ENCODE measurements at regions not wholly inside any gene's neighbourhood (a gene's known extent, or its start where the extent isn't known, plus 50 kb on each side); places are given as distances from the start of the nearest gene placed in this dataset.

- DNase-seq: no peak
These were observed 75.5 kb upstream of the BOD1 start for GRCh38 chr5:173691931-173692330.

- DNase-seq: no peak
These were observed 77.2 kb upstream of the BOD1 start for GRCh38 chr5:173693670-173694069.

- DNase-seq: no peak
These were observed 79.8 kb upstream of the BOD1 start for GRCh38 chr5:173696216-173696615.

GRCh38 chr5:173697931-173698579 lies 81.6 kb upstream of the BOD1 start:
- no peak for DNase-seq

GRCh38 chr5:173699966-173700365 lies 83.5 kb upstream of the BOD1 start:
- DNase-seq: no peak

DNA sequence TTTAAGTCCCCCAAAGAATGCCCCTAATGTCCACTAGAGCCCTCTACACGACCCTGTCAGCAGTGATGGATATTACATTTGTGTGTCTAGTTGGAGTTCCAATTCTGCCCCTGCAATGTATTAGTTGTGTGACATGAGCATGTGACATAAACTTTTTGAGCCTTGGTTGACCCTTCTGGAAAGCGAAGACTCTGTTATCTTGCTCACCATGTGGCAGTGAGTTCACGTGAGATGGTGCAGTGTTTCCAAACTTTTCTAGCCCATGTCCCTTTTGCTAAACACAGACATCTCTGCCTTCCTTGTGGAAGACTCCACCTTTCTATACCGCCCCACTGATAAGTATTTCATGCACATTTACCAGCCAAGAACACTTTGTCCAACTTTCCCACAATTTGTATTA lies 87.0 kb upstream of the BOD1 start:
- no peak for DNase-seq

GRCh38 chr5:173704615-173705511 lies 88.4 kb upstream of the BOD1 start:
- no peak for DNase-seq

GRCh38 chr5:173705512-173706044 lies 89.1 kb upstream of the BOD1 start:
- no peak for DNase-seq

DNA sequence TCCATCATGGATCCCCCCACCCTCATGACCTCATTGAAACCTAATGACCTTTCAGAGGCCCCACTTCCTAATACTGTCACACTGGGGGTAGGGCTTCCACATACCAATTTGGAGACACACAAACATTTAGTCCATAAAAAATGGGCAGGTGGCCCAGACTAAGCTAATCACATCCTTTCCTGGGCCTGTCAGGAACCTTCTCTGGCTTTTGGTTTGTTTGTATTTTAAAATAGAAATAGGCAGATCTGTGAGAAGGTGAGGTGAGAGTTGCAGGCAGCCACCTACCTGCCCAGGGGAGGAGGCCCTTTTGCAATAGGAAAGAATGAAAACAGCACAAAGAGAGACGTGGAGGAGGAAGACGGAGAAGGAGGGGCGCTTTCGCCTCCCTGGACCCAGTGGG lies 90.2 kb upstream of the BOD1 start:
- DNase-seq: no peak

- DNase-seq: no peak
These were observed 90.9 kb upstream of the BOD1 start for GRCh38 chr5:173707392-173707791.

GRCh38 chr5:173709145-173709544 lies 92.7 kb upstream of the BOD1 start:
- DNase-seq: no peak

DNA sequence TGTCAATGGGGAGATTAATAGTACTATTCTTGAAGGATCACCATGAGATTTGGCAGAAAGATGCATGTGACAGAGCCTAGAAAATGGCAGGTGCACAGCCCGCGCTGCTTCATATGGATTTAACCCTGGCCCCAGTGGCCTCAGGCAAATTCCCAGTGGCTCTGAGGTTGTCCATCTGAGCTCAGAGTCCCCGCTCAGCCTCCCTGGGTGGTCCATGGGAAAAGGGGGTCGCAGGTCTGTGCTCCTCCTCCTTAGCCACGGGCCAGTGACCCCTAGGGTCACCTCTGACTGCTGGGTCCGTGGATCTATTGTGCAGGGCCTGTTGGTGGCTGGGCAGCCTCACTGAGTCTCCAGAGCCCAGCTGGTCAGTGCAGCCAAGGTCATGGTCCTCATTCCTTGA lies 93.3 kb upstream of the BOD1 start:
- no peak for DNase-seq

GRCh38 chr5:173710528-173710927 lies 94.1 kb upstream of the BOD1 start:
- no peak for DNase-seq

- DNase-seq: no peak
These were observed 95.0 kb upstream of the BOD1 start for GRCh38 chr5:173711466-173711865.

DNA sequence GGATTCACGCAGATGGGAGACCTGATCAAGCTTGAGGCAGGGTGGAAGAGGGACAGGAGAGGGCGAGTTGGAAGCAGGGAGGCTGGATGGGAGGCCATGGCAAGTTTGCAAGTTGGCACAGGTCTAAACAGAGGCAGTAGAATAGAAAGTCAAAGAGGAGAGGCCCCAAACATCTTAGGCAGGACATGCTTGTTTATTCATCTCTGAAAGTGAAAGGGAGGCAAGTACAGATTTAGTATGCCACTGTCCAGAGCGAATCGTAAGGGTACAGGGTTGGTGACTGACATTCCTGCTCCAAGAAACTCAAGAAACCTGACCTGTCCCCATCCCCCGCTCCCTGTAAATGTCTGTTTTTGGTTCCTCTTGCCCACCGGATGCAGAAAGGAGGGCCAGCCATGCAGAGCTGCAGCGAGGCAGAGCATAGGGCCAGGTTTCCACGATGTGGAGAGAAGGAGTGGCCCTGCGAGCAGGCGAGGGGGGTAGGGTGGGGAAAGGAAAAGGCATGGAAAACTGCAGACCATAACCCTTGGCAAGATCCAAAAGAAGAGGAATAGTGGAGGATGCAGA lies 96.2 kb upstream of the BOD1 start:
- DNase-seq: no peak

DNA sequence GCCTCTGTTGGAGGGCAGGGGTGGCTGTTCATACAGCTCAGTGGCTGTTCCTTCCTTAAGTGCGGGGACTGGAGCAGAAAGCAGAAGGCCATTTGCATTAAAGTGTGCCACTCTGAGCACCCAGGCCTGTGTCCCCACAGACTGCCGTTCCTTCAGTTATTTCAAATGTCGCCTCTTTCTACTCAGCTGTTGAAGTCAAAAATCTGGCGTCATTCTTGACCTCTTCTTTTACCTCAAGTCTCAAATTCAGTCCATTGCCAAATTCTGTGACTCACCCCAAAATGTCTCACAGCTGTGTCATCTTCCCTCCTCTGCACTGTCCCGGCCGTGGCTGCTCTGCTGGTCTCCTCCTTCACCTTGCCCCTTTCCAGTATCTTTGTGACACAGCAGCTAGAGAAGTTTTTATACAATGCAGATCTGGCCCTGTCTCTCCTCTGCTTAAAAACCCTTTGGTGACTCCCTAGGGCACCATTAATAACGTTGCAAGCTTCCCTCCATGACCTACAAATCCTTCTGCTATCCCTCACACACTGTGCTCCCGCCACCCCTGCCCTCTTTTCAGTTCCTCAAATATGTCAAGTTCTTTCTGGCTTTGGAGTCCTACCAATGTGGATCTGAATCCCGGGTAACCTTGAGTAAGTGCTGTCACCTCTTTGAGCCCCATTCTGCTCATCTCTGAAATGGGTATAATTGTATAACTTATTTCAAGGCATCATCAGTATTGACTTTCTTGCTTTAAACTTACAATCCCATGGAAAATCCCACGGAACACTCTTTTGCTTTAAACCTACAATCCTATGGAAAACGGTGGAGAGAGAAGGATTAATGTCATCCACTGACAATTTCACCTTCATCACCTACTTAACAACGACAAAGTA lies 98.3 kb upstream of the BOD1 start:
- no peak for DNase-seq

- no peak for DNase-seq
These were observed 99.2 kb upstream of the BOD1 start for GRCh38 chr5:173715607-173716006.

DNA sequence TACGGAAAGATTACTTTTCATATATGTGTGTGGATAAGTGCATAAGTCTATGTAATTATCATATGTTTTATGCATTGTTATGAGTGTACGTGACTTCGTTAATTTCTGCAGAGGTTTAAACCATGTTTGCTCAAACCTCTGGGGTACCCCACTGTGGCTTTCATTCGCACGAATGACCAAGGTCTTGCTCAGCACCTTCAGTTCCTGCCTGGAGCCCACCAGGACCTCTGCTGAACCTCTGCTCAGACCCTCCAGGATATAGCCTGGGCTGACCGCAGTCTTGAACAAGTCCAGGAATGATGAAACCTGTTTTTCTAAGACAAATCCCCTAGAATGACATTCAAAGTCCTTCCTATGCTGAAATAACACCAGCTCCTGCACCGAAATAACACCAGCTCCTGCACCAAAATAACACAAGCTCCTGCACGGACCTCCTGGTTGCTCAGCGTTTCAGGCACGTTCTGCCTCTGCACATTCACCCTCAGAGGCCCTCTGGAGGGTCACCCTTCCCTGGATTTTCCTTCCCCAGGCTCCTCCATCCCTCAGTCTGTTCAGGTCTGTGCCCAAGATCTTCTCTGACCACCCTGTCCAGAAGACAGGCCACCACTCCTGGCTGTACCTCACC lies 99.7 kb upstream of the BOD1 start:
- no peak for DNase-seq

GRCh38 chr5:173717959-173718358 lies 101.5 kb upstream of the BOD1 start:
- no peak for DNase-seq

DNA sequence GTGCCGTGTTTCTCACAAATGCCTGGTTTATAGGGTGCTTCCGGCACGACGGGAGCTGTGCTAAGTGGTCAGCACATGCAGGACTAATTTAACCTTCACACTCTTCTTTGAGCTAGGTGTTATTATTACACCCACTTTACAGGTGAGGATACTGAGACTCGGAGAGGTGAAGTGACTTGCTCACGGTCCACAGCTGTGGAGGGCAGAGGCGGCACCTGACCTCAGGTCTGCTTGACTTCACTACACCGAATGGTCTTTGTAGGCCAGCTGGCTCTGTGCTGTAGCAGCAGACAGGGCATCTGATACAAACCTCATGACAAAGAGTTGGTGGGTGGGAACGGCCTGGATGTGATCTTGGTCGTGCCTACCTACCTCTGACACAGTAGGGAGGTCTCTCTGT lies 102.0 kb upstream of the BOD1 start:
- DNase-seq: no peak

DNA sequence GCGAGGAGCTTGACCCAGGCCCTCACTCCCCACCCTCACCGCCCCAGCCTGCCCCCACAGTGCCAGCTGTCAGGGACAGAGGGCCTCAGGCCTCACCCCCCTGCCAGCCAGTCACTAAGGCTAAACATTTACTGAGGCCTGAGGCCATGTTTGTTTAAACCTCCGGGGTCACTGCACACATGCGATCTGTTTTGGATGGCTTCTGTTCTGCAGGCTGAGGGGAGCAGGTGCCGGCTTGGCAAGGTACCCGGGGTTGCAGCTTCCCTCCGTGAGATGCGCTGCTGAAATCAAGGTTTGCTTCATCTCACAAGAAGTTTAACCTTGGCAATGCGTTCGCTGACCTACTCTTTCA lies 103.3 kb upstream of the BOD1 start:
- no peak for DNase-seq

DNA sequence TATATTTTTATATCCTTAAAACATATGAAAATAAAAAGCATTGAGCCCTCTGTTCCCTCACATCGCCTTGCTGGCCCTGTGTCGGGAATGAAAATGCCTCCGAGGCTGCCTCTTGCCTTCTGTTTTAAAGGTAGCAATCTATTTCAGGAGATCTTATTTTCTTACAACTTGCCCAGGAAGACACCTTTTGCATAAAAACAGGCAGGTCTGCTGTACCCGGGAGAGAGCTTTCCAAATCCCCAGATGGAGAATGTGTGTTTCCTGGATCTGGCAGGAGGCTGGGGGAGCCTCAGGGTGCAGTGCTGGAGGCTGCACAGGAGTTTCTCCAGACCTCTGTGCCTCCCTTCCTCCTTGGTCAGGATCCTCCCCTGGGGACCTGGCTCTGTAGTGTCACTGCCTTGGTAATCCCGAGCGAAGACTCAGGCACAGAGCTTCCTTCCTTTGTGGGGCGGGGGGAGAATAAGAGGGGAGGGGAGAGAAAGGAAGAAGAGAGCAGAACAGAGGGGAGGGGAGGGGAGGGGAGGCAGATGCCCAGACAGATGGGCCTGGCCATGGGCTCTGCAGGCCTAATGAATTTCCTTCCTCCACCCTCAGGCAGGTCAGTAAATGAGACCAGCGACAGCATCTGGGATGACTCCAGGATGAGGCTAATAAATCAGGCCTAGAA lies 104.0 kb upstream of the BOD1 start:
- DNase-seq: no peak

Measured in NCI-H2107 (cell line).